GM20000 (cell line): ENCODE measurements at regions not wholly inside any gene's neighbourhood (a gene's known extent, or its start where the extent isn't known, plus 50 kb on each side); places are given as distances from the start of the nearest gene placed in this dataset.

Experiments used
- DNase-seq: peaks from one replicate; pipeline ENCODE4 v3.0.0; 2012; ENCODE audit warnings: low spot score
- TF ChIP-seq, protein P1 (sequence below): IDR thresholded peaks from 2 replicates; pipeline ENCODE4 v1.5.1; 2012; ENCODE audit warnings: mild to moderate bottlenecking, control low read depth; ENCODE audit errors: extremely low read depth, missing control alignments

DNA sequence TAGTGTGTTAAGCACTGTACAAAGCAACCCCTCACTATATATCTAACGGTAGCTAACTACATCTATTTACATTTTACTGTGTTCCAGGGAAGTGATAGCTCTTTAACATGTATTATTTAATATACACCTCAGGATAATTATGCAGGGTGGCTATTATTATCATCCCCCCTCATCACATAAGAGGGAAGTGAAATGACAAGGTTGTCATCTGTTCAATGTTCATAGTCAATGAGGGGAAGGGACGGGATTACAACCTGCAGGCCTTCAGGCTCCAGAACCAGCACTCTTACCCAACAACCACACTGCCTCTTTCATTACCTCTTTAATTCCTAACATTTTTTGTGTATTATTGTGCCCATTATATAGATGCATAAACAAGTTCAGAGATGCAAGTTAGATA, 238.7 kb upstream of the ANO3 start:
- DNase-seq: no peak
- TF ChIP-seq, protein P1, sequence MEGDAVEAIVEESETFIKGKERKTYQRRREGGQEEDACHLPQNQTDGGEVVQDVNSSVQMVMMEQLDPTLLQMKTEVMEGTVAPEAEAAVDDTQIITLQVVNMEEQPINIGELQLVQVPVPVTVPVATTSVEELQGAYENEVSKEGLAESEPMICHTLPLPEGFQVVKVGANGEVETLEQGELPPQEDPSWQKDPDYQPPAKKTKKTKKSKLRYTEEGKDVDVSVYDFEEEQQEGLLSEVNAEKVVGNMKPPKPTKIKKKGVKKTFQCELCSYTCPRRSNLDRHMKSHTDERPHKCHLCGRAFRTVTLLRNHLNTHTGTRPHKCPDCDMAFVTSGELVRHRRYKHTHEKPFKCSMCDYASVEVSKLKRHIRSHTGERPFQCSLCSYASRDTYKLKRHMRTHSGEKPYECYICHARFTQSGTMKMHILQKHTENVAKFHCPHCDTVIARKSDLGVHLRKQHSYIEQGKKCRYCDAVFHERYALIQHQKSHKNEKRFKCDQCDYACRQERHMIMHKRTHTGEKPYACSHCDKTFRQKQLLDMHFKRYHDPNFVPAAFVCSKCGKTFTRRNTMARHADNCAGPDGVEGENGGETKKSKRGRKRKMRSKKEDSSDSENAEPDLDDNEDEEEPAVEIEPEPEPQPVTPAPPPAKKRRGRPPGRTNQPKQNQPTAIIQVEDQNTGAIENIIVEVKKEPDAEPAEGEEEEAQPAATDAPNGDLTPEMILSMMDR: no peak

DNA sequence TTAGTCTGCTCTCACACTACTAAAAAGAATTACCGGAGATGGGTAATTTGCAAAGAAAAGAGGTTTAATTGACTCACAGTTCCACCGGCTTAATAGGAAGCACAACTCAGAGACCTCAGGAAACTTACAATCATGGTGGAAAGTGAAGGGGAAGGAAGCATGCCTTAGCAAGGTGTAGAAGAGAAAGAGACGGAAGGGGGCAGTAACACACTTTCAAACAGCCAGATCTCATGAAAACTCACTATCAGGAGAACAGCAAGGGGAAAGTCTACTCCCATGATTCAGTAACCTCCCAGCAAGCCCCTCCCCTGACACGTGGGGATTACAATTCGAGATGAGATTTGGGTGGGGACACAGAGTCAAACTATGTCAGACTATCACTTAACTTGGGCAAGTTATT, 236.6 kb upstream of the ANO3 start:
- no peak for DNase-seq
- TF ChIP-seq, protein P1: no peak

DNA sequence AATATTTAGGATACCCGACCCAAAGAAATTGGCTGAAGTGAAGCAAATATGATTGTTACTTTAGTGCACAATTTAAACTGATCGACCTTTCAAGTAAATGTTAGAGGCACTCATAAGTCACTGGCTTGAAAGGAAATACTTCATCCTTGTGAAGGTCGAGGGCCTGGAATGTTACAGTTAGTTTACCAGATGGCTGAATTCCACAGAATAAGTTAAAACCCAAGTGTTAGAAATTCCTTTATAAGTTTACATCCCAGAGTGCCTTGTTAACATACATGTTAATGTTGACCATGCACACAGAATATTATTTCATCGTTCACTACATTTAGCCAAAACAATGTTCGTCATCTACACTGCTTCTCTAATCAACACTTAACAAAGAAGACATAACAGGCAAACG, 235.5 kb upstream of the ANO3 start:
- DNase-seq: no peak
- TF ChIP-seq, protein P1: no peak

DNA sequence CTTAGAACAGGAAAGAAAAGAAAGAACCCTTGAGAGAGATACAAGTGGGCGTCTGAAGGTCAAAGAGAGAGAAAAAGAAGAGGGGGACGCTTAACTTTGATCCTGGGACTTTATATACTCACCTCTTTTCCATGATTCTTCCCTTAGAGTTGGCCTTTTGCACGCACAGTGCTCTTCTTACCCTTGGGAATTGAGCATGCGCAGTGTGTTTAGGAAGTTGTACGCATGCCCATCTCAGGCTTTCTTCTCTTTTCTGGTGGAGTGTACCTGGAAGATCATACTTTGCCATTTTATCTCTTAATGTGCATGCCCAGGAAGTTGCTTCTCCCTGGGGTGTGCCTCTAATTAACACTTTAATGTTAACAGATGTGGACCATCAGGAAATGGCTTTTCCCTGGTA, 229.6 kb upstream of the ANO3 start:
- TF ChIP-seq, protein P1: no peak
- no peak for DNase-seq

DNA sequence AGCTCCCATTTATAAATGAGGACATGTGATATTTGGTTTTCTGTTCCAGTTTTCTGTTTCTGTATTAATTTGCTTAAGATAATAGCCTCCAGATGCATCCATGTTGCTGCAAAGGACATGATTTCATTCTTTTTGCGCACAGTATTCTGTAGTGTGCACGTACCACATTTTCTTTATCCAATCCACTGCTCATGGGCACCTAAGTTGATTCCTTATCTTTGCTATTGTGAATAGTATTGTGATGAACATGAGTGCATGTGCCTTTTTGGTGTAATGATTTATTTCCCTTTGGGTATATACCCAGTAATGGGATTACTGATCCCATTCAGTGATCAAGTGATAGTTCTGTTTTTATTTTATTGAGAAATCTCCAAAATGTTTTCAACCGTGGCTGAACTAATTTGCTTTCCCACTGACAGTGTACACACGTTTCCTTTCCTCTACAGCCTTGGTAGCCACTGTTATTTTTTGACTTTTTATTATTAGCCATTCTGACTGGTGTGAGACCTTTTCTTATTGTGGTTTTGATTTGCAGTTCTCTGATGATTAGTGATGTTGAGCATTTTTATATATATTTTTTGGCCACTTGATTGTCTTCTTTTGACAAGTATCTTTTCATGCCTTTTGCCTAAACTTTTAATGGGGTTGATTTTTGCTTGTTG, 226.0 kb upstream of the ANO3 start:
- TF ChIP-seq, protein P1: no peak
- no peak for DNase-seq

DNA sequence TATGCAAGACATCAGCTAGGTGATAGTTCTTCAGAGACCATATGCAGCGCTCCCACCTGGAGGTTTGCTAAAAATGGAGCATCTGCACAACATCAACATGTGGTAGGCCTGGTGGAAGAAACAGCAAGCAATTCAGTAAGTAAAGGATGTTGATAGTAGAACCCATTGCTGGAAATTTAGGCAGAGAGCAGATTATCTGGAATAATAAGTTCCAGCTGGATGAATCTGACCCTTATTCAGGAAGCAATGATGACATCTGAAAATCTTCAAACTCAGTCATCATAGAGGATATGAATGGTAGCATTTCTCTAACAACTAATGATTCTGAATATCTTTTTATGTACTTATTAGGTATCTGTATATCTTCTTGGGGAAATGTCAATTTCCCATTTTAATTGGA, 225.2 kb upstream of the ANO3 start:
- TF ChIP-seq, protein P1: no peak
- DNase-seq: no peak

DNA sequence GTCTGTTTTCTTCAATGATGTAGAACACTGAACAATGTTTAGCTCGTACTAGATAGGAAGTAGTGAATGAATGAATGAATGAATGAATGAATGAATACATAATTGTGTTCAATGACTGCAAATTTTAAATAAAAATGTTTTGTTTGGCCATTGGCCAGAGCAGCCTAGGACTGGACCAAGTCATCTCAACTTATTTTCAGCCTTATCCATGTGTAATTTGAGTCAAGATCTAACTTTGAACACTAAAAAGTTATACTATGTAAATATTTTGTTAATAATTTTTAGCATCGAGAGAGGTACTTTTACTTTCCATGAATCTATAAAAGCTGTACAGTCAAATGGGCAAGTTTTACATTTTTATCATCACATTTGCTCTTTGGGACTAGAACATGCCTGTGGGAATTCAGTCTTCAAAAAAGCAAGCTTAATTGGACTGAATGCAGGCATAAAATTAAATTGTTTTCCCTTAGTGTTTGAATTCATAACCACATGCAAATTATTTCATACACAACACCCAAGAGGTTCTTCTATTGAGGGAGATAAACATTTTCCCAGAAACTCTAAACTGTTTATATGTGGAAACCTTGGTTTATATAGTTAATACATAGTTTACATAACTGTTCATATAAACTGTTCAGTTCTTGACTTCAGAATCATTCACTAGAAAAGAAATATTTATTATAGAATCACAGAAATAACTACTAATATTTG, 222.1 kb upstream of the ANO3 start:
- TF ChIP-seq, protein P1: no peak
- no peak for DNase-seq
